ENCODE measurements at regions not wholly inside any gene's neighbourhood (a gene's known extent, or its start where the extent isn't known, plus 50 kb on each side); places are given as distances from the start of the nearest gene placed in this dataset.

GRCh38 chr3:31247063-31247447 lies 285.7 kb upstream of the STT3B start:
- TF ChIP-seq CTCF (conservative IDR thresholded peaks at IDR 0.05) = no peak
- no peak for TF ChIP-seq EZH2 (IDR thresholded peaks at IDR 0.05; ENCODE audit: low read depth)
